Activated CD4-positive, alpha-beta memory T cell treated with anti-CD3 and anti-CD28 coated beads, Interleukin-2, amount 10 ng/mL, durations not matched to agents 7 days and 5 days (primary cell): ENCODE measurements at regions not wholly inside any gene's neighbourhood (a gene's known extent, or its start where the extent isn't known, plus 50 kb on each side); places are given as distances from the start of the nearest gene placed in this dataset.
"Not testable (repeated sequence)": the region's sequence is repeated elsewhere in the genome, so short reads cannot be mapped to it uniquely, and the experiment has no call there.

ENCODE experiments used
- CTCF ChIA-PET: fragments of 350-600 bp; sonication (Branson Sonifier 250); formaldehyde crosslinking; loops from one replicate; lab custom pipeline; 2021; ENCODE audit warnings: antibody characterized with exemption, inconsistent platforms; lab: Charles Lee
- POLR2A ChIA-PET: fragments of 350-600 bp; sonication (Branson Sonifier 250); formaldehyde crosslinking; loops from one replicate; lab custom pipeline; 2021; ENCODE audit warnings: antibody characterized with exemption; lab: Charles Lee
- DNase-seq: peaks from one replicate; pipeline ENCODE4 v3.0.0-alpha.2; 2020
- H3K27ac Mint-ChIP-seq: one replicate; pipeline ENCODE4 v1.8.0; 2021; ENCODE audit warnings: mild to moderate bottlenecking, mixed read lengths
- H3K27me3 Mint-ChIP-seq: one replicate; pipeline ENCODE4 v1.8.0; 2021; ENCODE audit warnings: mixed read lengths
- H3K36me3 Mint-ChIP-seq: one replicate; pipeline ENCODE4 v1.8.0; 2021; ENCODE audit warnings: low read depth, mixed read lengths
- H3K4me1 Mint-ChIP-seq: one replicate; pipeline ENCODE4 v1.8.0; 2021; ENCODE audit warnings: mixed read lengths
- H3K4me3 Mint-ChIP-seq: one replicate; pipeline ENCODE4 v1.8.0; 2021; ENCODE audit warnings: mild to moderate bottlenecking, mixed read lengths
- H3K9me3 Mint-ChIP-seq: one replicate; pipeline ENCODE4 v1.8.0; 2021; ENCODE audit warnings: mixed read lengths

DNA sequence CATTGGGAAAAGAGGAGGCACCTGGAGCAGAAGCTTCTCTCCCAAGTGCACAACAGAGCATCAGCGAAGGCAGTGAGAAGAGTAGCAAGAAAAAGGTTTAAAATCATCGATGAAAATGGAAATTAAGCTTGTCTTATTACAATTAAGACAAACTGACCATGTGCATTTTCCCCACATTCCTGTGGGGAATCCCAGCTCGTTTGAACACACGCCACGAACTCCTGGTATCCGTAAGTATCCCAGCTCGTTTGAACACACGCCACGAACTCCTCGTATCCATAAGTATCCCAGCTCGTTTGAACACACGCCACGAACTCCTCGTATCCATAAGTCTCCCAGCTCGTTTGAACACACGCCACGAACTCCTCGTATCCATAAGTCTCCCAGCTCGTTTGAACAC is 67.7 kb upstream of the METRNL start:
- POLR2A ChIA-PET: not testable (repeated sequence)

GRCh38 chr17:83012200-83012785 is 67.1 kb upstream of the METRNL start:
- Mint-ChIP-seq H3K27ac (no peak overlapping the region), H3K27me3 (no peaks in the 10 kb centered on the region), H3K36me3 (peaks cover 3% of the 10 kb centered on the region), H3K4me3 (no peak overlapping the region), H3K9me3 (no peaks in the 10 kb centered on the region), H3K4me1 (no peaks in the 10 kb centered on the region)
- ChIA-PET POLR2A (no interaction called here), CTCF (no interaction called here)
- DNase-seq: no peak

More for the DNA sequence above, 67.7 kb upstream of the METRNL start:
- H3K27me3 Mint-ChIP-seq, H3K4me3 Mint-ChIP-seq, H3K36me3 Mint-ChIP-seq, H3K27ac Mint-ChIP-seq, H3K9me3 Mint-ChIP-seq, DNase-seq, H3K4me1 Mint-ChIP-seq: not testable (repeated sequence)
- CTCF ChIA-PET: interaction anchor here (1.2 kb wide), 1 partner anchor 230 kb away, joined by 3 read pairs; no protein-coding TSS in a partner anchor

DNA sequence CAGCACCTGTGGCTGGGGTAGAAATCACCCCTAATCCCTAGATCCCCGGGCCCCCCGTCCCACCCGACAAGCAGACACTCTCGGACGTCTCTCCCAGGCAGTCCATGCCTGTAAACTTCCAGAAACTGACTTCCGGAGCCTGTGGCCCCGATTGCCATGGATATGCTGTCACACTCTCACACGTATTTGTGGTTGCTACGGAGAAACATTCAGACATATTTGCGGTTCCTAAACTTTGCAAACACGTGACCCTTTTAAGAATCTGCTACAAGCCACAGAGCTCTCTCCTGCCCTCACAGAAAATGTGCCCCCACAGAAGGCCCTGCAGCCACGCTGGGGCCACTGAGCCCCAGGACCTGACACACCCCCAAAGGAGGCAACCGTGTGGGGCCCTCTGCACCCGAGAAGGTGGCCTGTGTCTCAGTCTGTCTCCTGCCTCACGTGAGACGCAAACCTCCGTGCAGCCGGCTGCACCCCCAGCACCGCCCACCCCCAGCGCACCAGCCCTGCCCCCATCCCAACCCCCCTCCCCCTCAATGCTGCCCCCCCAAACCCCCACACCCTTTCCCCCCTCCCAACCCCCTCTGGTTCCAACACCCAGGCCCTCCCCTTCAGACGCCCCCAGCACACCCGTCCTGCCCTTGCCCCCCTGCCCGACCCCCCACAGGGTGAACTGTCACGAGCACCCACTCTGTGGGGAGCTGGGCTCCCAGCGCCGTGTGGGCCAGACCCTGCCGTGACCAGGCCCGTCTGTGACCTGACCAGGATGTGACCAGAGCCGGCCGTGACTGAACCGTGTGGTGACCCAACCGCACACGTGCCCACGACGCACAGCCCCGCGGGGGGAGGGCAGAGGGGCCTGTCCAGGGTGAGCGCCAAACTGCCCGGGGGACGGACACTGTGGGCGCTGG is 66.3 kb upstream of the METRNL start:
- ChIA-PET POLR2A (no interaction called here), CTCF (no interaction called here)
- DNase-seq: no peak
- Mint-ChIP-seq H3K4me1 (no peaks in the 10 kb centered on the region), H3K27ac (no peak overlapping the region), H3K4me3 (no peak overlapping the region), H3K9me3 (no peaks in the 10 kb centered on the region), H3K27me3 (no peaks in the 10 kb centered on the region), H3K36me3 (peaks cover 3% of the 10 kb centered on the region)

GRCh38 chr17:83013779-83014117 is 65.7 kb upstream of the METRNL start:
- Mint-ChIP-seq H3K9me3 (no peaks in the 10 kb centered on the region), H3K4me1 (no peaks in the 10 kb centered on the region), H3K27me3 (no peaks in the 10 kb centered on the region), H3K4me3 (no peak overlapping the region), H3K27ac (no peak overlapping the region), H3K36me3 (peaks cover 3% of the 10 kb centered on the region)
- DNase-seq: no peak
- ChIA-PET CTCF (no interaction called here), POLR2A (no interaction called here)

GRCh38 chr17:83014297-83014696 is 65.1 kb upstream of the METRNL start:
- Mint-ChIP-seq H3K4me3 (no peak overlapping the region), H3K9me3 (no peaks in the 10 kb centered on the region), H3K4me1 (no peaks in the 10 kb centered on the region), H3K36me3 (peaks cover 3% of the 10 kb centered on the region), H3K27me3 (no peaks in the 10 kb centered on the region), H3K27ac (no peak overlapping the region)
- POLR2A ChIA-PET: no interaction called here
- CTCF ChIA-PET: no interaction called here
- DNase-seq: no peak

GRCh38 chr17:83014940-83015910 is 64.2 kb upstream of the METRNL start:
- CTCF ChIA-PET: no interaction called here
- H3K9me3 Mint-ChIP-seq: no peaks in the 10 kb centered on the region
- no peak for DNase-seq
- H3K4me3 Mint-ChIP-seq: no peak overlapping the region
- no peak overlapping the region for H3K27ac Mint-ChIP-seq
- POLR2A ChIA-PET: no interaction called here
- no peaks in the 10 kb centered on the region for H3K27me3 Mint-ChIP-seq
- peaks cover 3% of the 10 kb centered on the region for H3K36me3 Mint-ChIP-seq
- H3K4me1 Mint-ChIP-seq: no peaks in the 10 kb centered on the region

DNA sequence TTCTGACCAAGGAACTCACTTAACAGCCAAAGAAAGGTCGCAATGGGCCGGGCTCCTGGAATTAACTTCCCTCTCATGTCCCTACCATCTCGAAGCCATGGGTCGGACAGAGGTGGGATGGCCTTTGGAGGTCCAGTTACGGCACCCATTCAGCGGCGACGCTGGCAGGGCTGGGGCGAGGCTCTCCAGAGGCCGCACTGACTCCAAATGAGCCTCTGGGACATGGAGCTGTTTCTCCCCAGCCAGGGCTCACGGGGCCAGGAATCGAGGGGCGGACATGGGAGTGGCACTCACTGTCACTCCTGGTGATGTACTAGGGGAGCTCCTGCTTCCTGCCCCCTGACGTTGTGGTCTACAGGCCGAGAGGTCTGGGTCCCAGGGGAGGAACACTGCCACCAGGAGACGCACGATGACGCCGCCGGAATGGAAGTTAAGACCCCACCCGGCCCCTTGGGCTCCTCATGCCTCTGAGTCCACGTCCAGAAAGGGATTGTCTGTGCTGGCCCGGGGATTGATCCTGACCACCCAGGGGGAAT is 60.7 kb upstream of the METRNL start:
- no peak overlapping the region for H3K27ac Mint-ChIP-seq
- ChIA-PET CTCF (no interaction called here), POLR2A (no interaction called here)

GRCh38 chr17:83019376-83019775 is 60.0 kb upstream of the METRNL start:
- H3K4me1 Mint-ChIP-seq: peaks cover 9% of the 10 kb centered on the region
- CTCF ChIA-PET: no interaction called here
- H3K9me3 Mint-ChIP-seq: no peaks in the 10 kb centered on the region
- POLR2A ChIA-PET: no interaction called here
- no peaks in the 10 kb centered on the region for H3K27me3 Mint-ChIP-seq
- H3K4me3 Mint-ChIP-seq: no peak overlapping the region
- no peak overlapping the region for H3K27ac Mint-ChIP-seq
- no peak for DNase-seq
- H3K36me3 Mint-ChIP-seq: peaks cover 9% of the 10 kb centered on the region

More for the DNA sequence above, 60.7 kb upstream of the METRNL start:
- no peak overlapping the region for H3K4me3 Mint-ChIP-seq
- no peak for DNase-seq
- H3K36me3 Mint-ChIP-seq: peaks cover 6% of the 10 kb centered on the region
- no peaks in the 10 kb centered on the region for H3K27me3 Mint-ChIP-seq
- no peaks in the 10 kb centered on the region for H3K9me3 Mint-ChIP-seq
- peaks cover 4% of the 10 kb centered on the region for H3K4me1 Mint-ChIP-seq

DNA sequence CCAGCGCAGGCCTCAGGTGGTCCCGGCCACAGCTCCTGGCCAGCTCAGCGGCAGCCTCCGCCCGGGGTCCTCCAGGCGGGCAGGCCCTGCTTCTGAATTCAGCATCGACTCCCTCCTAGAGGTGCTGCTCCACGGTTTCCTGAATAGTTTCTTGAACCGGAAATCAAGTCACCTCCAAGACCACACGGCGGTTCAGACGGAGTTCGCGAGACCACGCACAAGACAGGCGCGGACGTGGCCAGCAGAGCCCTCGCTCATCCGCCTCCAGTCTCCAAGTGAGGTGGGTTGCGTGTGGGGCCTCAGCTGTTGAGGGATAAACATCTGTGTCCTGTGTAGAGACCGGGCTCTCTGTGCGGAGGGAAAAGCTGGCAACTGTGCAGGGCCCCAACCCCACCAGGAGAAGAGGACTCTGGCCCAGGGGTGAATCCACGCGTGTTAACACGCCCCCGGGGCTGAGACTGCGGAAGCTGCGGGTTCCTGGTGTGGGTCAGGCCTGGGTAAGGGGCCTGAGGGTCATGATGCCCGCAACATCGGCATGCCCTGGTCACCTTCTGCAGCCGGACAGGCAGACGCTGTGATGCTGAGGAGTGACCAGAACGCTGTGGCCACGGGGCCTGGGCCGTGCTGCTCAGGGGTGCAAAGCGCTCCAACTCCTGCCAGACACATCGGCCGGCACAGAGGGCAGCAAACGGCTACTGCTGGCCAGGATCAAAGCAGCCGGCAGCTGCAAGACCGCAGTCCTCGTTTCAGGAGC is 55.0 kb upstream of the METRNL start:
- H3K4me1 Mint-ChIP-seq: peaks cover 18% of the 10 kb centered on the region
- H3K36me3 Mint-ChIP-seq: peaks cover 7% of the 10 kb centered on the region
- ChIA-PET POLR2A (no interaction called here), CTCF (no interaction called here)
- H3K9me3 Mint-ChIP-seq: no peaks in the 10 kb centered on the region
- H3K4me3 Mint-ChIP-seq: no peak overlapping the region
- peak; percentile 32 for DNase-seq
- no peak overlapping the region for H3K27ac Mint-ChIP-seq
- H3K27me3 Mint-ChIP-seq: peaks cover 4% of the 10 kb centered on the region

DNA sequence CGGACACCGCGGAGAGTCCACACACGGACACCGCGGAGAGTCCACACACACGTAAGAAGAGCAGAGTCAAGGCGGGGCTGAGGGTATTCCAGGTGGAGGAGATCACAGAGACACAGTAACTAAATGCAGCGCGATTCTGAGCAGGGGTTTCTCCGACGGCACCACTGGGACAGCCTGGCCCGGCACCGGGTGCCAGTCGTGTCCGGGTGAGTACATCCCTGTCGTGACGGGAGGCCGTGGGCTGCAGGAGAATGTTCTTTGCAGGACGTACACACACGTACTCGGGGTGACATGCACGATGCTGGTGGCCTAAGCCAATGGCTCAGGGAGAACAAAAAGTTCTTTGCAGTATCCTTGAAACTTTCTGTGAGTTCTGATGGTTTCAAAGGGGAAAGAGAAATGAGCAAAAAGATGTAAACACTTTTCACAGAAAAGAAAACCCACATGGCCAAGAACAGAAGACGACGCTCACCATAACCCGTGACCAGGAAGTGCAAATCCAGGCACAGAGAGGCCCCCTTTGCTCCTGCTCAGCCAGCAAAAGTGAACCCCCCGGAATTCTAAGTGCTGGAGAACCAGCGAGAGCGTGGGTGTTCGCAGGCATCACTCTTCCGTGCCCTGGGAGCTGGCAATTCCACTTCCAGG is 53.7 kb upstream of the METRNL start:
- Mint-ChIP-seq H3K27me3 (peaks cover 4% of the 10 kb centered on the region), H3K4me1 (peaks cover 18% of the 10 kb centered on the region), H3K36me3 (peaks cover 10% of the 10 kb centered on the region), H3K9me3 (no peaks in the 10 kb centered on the region), H3K27ac (no peak overlapping the region), H3K4me3 (no peak overlapping the region)
- CTCF ChIA-PET: no interaction called here
- POLR2A ChIA-PET: no interaction called here
- peak; percentile 15 for DNase-seq

DNA sequence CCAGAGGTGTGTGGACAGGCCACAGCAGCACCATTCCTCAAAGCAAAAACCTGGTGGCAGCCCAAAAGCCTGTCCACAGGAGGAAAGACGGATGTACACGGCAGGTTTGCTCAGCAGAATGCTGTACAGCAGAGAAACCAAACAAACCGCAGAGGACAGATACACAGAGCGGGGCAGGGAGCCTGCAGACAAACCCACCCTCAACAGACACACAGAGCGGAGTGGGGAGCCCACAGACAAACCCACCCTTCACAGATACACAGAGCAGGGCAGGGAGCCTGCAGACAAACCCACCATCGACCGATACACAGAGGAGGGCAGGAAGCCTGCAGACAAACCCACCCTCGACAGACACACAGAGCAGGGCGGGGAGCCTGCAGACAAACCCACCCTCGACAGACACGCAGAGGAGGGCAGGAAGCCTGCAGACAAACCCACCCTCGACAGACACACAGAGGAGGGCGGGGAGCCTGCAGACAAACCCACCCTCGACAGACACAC is 53.0 kb upstream of the METRNL start:
- peak; percentile 12 for DNase-seq
- Mint-ChIP-seq H3K27me3 (peaks cover 4% of the 10 kb centered on the region), H3K9me3 (no peaks in the 10 kb centered on the region), H3K4me1 (peaks cover 18% of the 10 kb centered on the region), H3K27ac (no peak overlapping the region), H3K36me3 (peaks cover 10% of the 10 kb centered on the region), H3K4me3 (no peak overlapping the region)
- POLR2A ChIA-PET: no interaction called here
- CTCF ChIA-PET: no interaction called here

- peaks cover 14% of the 10 kb centered on the region for H3K36me3 Mint-ChIP-seq
- H3K4me3 Mint-ChIP-seq, CTCF ChIA-PET, H3K9me3 Mint-ChIP-seq, H3K27me3 Mint-ChIP-seq, POLR2A ChIA-PET, H3K27ac Mint-ChIP-seq, DNase-seq: not testable (repeated sequence)
- H3K4me1 Mint-ChIP-seq: peaks cover 18% of the 10 kb centered on the region
Observed at GRCh38 chr17:83026921-83027320, 52.5 kb upstream of the METRNL start.
